Endothelial cell of umbilical vein (primary cell): ENCODE measurements at regions not wholly inside any gene's neighbourhood (a gene's known extent, or its start where the extent isn't known, plus 50 kb on each side); places are given as distances from the start of the nearest gene placed in this dataset.
"Not testable (repeated sequence)": the region's sequence is repeated elsewhere in the genome, so short reads cannot be mapped to it uniquely, and the experiment has no call there.

Source experiments
- BruUV-seq: library from RNA; stranded (reverse); fragments of 400-500 nt; replicated peaks from 2 replicates; lab custom pipeline; 2021; lab: Mats Ljungman, UMichigan
- CTCF ChIA-PET: fragments of 300-600, 350-600 bp; sonication (Branson Sonifier 250); formaldehyde crosslinking; loops from one replicate; lab custom pipeline; 2021; ENCODE audit warnings: antibody characterized with exemption, inconsistent platforms; lab: Charles Lee
- POLR2A ChIA-PET: fragments of 300-600, 350-600 bp; sonication (Branson Sonifier 250); formaldehyde crosslinking; loops from one replicate; lab custom pipeline; 2021; ENCODE audit warnings: antibody characterized with exemption, inconsistent platforms; lab: Charles Lee
- DNase-seq: peaks from one replicate; pipeline ENCODE4 v3.0.0-alpha.2; 2011; ENCODE audit warnings: low read depth, low spot score
- FAIRE-seq: peaks from 2 replicates; lab custom pipeline; 2011; peaks lifted over from hg19 to GRCh38; lab: Jason Lieb, UNC
- H2AFZ ChIP-seq: 2 replicates; pipeline ENCODE4 v1.6.0; 2012; ENCODE audit warnings: low read depth, low read length, control low read depth, inconsistent platforms
- H3K27ac ChIP-seq: 2 replicates; pipeline ENCODE4 v1.5.1; 2011; ENCODE audit warnings: low read depth, mild to moderate bottlenecking, control low read depth, low read length, moderate library complexity; ENCODE audit not compliant: insufficient read depth
- H3K27me3 ChIP-seq, 2 experiments: 2 replicates each; pipeline versions ENCODE4 v1.6.0 to v1.6.1; 2011; ENCODE audit warnings: low read length in 2 of 2, mixed read lengths in 1 of 2; ENCODE audit not compliant: control insufficient read depth in 2 of 2, insufficient read depth in 2 of 2
- H3K36me3 ChIP-seq, 2 experiments: 2 replicates in 1 of 2; 3 replicates in 1 of 2; pipeline ENCODE4 v1.5.1; 2011; ENCODE audit warnings: low read length in 2 of 2, mild to moderate bottlenecking in 1 of 2, moderate library complexity in 1 of 2; ENCODE audit not compliant: control insufficient read depth in 2 of 2, insufficient read depth in 2 of 2; ENCODE audit errors: extremely low read depth in 1 of 2
- H3K4me1 ChIP-seq: 3 replicates; pipeline ENCODE4 v1.5.1; 2011; ENCODE audit warnings: mild to moderate bottlenecking, low read length; ENCODE audit not compliant: control insufficient read depth, insufficient read depth; ENCODE audit errors: extremely low read depth
- H3K4me2 ChIP-seq: 2 replicates; pipeline ENCODE4 v1.6.1; 2011; ENCODE audit warnings: low read length, control low read depth, mixed read lengths; ENCODE audit not compliant: insufficient read depth
- H3K4me3 ChIP-seq, 3 experiments: fragments of 200-600 bp in 1 of 3; sonication (generic), shearing (Covaris generic) in 1 of 3; replicated peaks in 1 of 3; 2 replicates each; pipeline ENCODE4 v1.5.1; 2011 to 2016; ENCODE audit warnings: control low read depth in 3 of 3, low read length in 3 of 3, mild to moderate bottlenecking in 2 of 3, inconsistent platforms in 1 of 3, low read depth in 1 of 3, moderate library complexity in 1 of 3; ENCODE audit not compliant: insufficient read depth in 1 of 3
- H3K79me2 ChIP-seq: 2 replicates; pipeline ENCODE4 v1.6.0; 2012; ENCODE audit warnings: low read length, inconsistent platforms; ENCODE audit not compliant: control insufficient read depth, insufficient read depth
- H3K9ac ChIP-seq: replicated peaks from 2 replicates; pipeline ENCODE3; 2011; ENCODE audit warnings: low read length, control low read depth; ENCODE audit not compliant: insufficient read depth; ENCODE audit errors: extremely low read depth
- H3K9me1 ChIP-seq: replicated peaks from 3 replicates; pipeline ENCODE4 v1.6.0; 2011; ENCODE audit warnings: mild to moderate bottlenecking, low read length; ENCODE audit not compliant: control insufficient read depth, insufficient read depth; ENCODE audit errors: extremely low read depth
- H3K9me3 ChIP-seq: replicated peaks from 2 replicates; pipeline ENCODE4 v1.5.1; 2012; ENCODE audit warnings: low read length, inconsistent platforms; ENCODE audit not compliant: control insufficient read depth, insufficient read depth
- H4K20me1 ChIP-seq: replicated peaks from 2 replicates; pipeline ENCODE3; 2011; ENCODE audit warnings: mild to moderate bottlenecking, low read length; ENCODE audit not compliant: control insufficient read depth, insufficient read depth; ENCODE audit errors: extremely low read depth
- GATA2 ChIP-seq: IDR thresholded peaks from 2 replicates; pipeline ENCODE4 v1.7.0; 2011; ENCODE audit warnings: low read depth, mild to moderate bottlenecking, moderate library complexity, mixed read lengths, low read length; ENCODE audit not compliant: insufficient read length, insufficient read depth
- JUN ChIP-seq: IDR thresholded peaks from 2 replicates; pipeline ENCODE4 v1.6.1; 2011; ENCODE audit warnings: borderline replicate concordance, low read depth; ENCODE audit not compliant: insufficient read length, insufficient read depth
- MYC ChIP-seq: IDR thresholded peaks from one replicate; pipeline ENCODE4 v1.6.1; 2011; ENCODE audit warnings: mild to moderate bottlenecking, low read depth, low read length
- POLR2A ChIP-seq: IDR thresholded peaks from 2 replicates; pipeline ENCODE4 v1.6.1; 2012; ENCODE audit warnings: low read depth, mild to moderate bottlenecking, control low read depth, low read length
- dilution Hi-C: fragments of 300-500 bp; cut with MboI; formaldehyde crosslinking; loops from one replicate; pipeline ENCODE4 v1.15.0; 2019; ENCODE audit warnings: low sequenced_read_pairs; ENCODE audit not compliant: extremely low pct_ligation_motif_present
- intact Hi-C: fragments of 100-400 bp; cut with micrococcal nuclease; formaldehyde crosslinking; loops from one replicate; pipeline ENCODE4 v1.10.0; 2022

DNA sequence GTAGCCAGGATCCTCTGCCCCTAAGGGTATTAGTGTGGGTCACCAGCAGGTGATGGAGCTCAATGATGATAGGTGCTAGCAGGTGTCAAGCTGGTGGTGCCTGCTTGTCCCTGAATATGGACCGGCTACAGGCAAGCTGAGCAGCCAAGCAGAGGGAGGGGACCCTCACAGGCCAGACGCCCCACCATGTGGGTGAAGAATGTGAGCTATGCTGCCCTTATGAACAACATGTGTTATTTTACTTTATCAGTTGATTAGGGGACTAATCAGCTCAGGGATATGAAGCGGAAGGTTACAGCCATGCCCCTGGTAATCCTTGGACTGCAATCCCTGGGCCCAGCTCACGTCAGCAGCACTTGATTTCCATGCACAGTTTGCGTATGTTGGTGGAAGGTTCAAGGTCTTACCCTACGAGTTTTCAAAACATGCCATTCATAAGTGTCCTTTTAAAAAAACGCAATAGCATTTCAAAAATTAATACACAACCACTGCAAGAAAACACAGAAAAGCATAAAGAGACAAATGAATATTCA lies 106.0 kb downstream of the CDC7 start:
- Histone ChIP-seq H3K79me2 (no peaks in the 10 kb centered on the region), H3K36me3 (no peaks in the 10 kb centered on the region), H4K20me1 (no peaks in the 10 kb centered on the region), H2AFZ (no peak overlapping the region), H3K9ac (no peak overlapping the region), H3K4me3 (no peak overlapping the region), H3K9me3 (no peaks in the 10 kb centered on the region), H3K27ac (no peak overlapping the region), H3K4me1 (no peaks in the 10 kb centered on the region), H3K9me1 (no peaks in the 10 kb centered on the region), H3K4me2 (no peak overlapping the region), H3K27me3 (no peaks in the 10 kb centered on the region)
- dilution Hi-C loops: no loop called here
- CTCF ChIA-PET: no interaction called here
- BruUV-seq: no TSS peak
- POLR2A ChIA-PET: no interaction called here
- FAIRE-seq: no peak
- no peak for DNase-seq
- intact Hi-C loops: no loop called here
- TF ChIP-seq POLR2A: no peak
- no peak for TF ChIP-seq JUN
- no peak for TF ChIP-seq GATA2
- TF ChIP-seq MYC: no peak

DNA sequence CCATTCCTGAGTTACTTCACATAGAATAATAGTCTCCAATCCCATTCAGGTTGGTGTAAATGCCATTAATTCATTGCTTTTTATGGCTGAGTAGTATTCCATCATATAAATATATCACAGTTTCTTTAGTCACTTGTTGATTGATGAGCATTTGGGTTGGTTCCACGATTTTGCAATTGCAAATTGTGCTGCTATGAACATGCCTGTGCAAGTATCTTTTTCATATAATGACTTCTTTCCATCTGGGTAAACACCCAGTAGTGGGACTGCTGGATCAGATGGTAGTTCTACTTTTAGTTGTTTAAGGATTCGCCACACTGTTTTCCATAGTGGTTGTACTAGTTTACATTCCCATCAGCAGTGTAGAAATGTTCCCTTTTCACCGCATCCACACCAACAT lies 107.0 kb downstream of the CDC7 start:
- H3K9me1 ChIP-seq, H3K9ac ChIP-seq, H3K27me3 ChIP-seq, H3K79me2 ChIP-seq, H3K9me3 ChIP-seq, H3K4me2 ChIP-seq, CTCF ChIA-PET, BruUV-seq, dilution Hi-C loops, FAIRE-seq, H4K20me1 ChIP-seq, H3K4me3 ChIP-seq, intact Hi-C loops, H3K27ac ChIP-seq, POLR2A ChIA-PET, DNase-seq, H3K4me1 ChIP-seq, H2AFZ ChIP-seq, H3K36me3 ChIP-seq: not testable (repeated sequence)
